ENCODE measurements at regions not wholly inside any gene's neighbourhood (a gene's known extent, or its start where the extent isn't known, plus 50 kb on each side); places are given as distances from the start of the nearest gene placed in this dataset.

- TF ChIP-seq, protein P1, sequence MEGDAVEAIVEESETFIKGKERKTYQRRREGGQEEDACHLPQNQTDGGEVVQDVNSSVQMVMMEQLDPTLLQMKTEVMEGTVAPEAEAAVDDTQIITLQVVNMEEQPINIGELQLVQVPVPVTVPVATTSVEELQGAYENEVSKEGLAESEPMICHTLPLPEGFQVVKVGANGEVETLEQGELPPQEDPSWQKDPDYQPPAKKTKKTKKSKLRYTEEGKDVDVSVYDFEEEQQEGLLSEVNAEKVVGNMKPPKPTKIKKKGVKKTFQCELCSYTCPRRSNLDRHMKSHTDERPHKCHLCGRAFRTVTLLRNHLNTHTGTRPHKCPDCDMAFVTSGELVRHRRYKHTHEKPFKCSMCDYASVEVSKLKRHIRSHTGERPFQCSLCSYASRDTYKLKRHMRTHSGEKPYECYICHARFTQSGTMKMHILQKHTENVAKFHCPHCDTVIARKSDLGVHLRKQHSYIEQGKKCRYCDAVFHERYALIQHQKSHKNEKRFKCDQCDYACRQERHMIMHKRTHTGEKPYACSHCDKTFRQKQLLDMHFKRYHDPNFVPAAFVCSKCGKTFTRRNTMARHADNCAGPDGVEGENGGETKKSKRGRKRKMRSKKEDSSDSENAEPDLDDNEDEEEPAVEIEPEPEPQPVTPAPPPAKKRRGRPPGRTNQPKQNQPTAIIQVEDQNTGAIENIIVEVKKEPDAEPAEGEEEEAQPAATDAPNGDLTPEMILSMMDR (IDR thresholded peaks at IDR 0.05) = no peak
- TF ChIP-seq ZFX (IDR thresholded peaks at IDR 0.05; ENCODE audit: borderline replicate concordance) = no peak
- H3K27ac ChIP-seq = no peak overlapping the region
These were observed 485.5 kb downstream of the PRR32 start for GRCh38 chrX:127305013-127305412.

GRCh38 chrX:127306262-127306661, 486.7 kb downstream of the PRR32 start:
- TF ChIP-seq ZFX (IDR thresholded peaks at IDR 0.05; ENCODE audit: borderline replicate concordance) = no peak
- TF ChIP-seq, protein P1 (IDR thresholded peaks at IDR 0.05) = no peak
- H3K27ac ChIP-seq = no peak overlapping the region

GRCh38 chrX:127313635-127314034, 494.1 kb downstream of the PRR32 start:
- TF ChIP-seq ZFX (IDR thresholded peaks at IDR 0.05; ENCODE audit: borderline replicate concordance) = no peak
- TF ChIP-seq, protein P1 (IDR thresholded peaks at IDR 0.05) = no peak
- no peak overlapping the region for H3K27ac ChIP-seq

- no peak for TF ChIP-seq ZFX (IDR thresholded peaks at IDR 0.05; ENCODE audit: borderline replicate concordance)
- TF ChIP-seq, protein P1 (IDR thresholded peaks at IDR 0.05) = no peak
- H3K27ac ChIP-seq = no peak overlapping the region
These were observed 497.6 kb downstream of the PRR32 start for GRCh38 chrX:127317159-127317558.

DNA sequence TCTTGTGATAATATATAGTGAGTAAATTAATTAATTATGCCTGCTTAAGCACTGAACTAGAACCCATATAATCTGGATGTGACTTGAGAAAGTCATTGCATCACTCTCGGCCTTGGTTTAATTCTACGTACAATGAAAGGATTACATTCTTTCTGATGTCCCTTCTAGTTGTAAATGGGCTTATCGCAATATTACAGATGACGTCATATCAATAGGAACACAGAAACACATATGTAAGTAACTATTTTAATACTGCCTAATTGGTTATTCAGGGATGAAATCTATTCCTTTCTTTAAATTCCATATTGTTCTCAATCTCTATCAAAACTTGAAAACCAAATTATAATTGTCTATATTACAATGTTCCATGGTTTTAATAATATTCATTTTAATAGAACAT, 504.6 kb downstream of the PRR32 start:
- TF ChIP-seq ZFX (IDR thresholded peaks at IDR 0.05; ENCODE audit: borderline replicate concordance) = no peak
- TF ChIP-seq, protein P1 (IDR thresholded peaks at IDR 0.05) = no peak
- no peak overlapping the region for H3K27ac ChIP-seq

Measured in 22Rv1 (cell line).